ENCODE measurements at regions not wholly inside any gene's neighbourhood (a gene's known extent, or its start where the extent isn't known, plus 50 kb on each side); places are given as distances from the start of the nearest gene placed in this dataset.

- TF ChIP-seq CTCF (IDR thresholded peaks at IDR 0.05; ENCODE audit: low read depth, low read length) = no peak
- no peak for TF ChIP-seq MYC (IDR thresholded peaks at IDR 0.05; ENCODE audit: low read depth, low read length)
- TF ChIP-seq POLR2A (IDR thresholded peaks at IDR 0.05; ENCODE audit: extremely low read depth, insufficient read length) = no peak
- no peak for TF ChIP-seq MAX (IDR thresholded peaks at IDR 0.05; ENCODE audit: low read depth, low read length)
- H3K4me3 ChIP-seq (ENCODE audit: low read depth, low read length) = no peak overlapping the region
- DNase-seq (ENCODE audit: low read depth) = no peak
Measured at GRCh38 chr14:80379035-80379434, 167.7 kb upstream of the DIO2 start.

GRCh38 chr14:80378084-80378690 is 166.9 kb upstream of the DIO2 start:
- no peak overlapping the region for H3K4me3 ChIP-seq (ENCODE audit: low read depth, low read length)
- no peak for TF ChIP-seq MAX (IDR thresholded peaks at IDR 0.05; ENCODE audit: low read depth, low read length)
- no peak for TF ChIP-seq MYC (IDR thresholded peaks at IDR 0.05; ENCODE audit: low read depth, low read length)
- TF ChIP-seq POLR2A (IDR thresholded peaks at IDR 0.05; ENCODE audit: extremely low read depth, insufficient read length) = no peak
- no peak for TF ChIP-seq CTCF (IDR thresholded peaks at IDR 0.05; ENCODE audit: low read depth, low read length)
- DNase-seq (ENCODE audit: low read depth) = no peak

GRCh38 chr14:80364816-80365215 is 153.5 kb upstream of the DIO2 start:
- DNase-seq (ENCODE audit: low read depth) = no peak
- no peak overlapping the region for H3K4me3 ChIP-seq (ENCODE audit: low read depth, low read length)
- TF ChIP-seq CTCF (IDR thresholded peaks at IDR 0.05; ENCODE audit: low read depth, low read length) = no peak
- TF ChIP-seq MYC (IDR thresholded peaks at IDR 0.05; ENCODE audit: low read depth, low read length) = no peak
- no peak for TF ChIP-seq MAX (IDR thresholded peaks at IDR 0.05; ENCODE audit: low read depth, low read length)

- DNase-seq (ENCODE audit: low read depth) = peak; percentile 33
- H3K4me3 ChIP-seq (ENCODE audit: low read depth, low read length) = no peak overlapping the region
- no peak for TF ChIP-seq POLR2A (IDR thresholded peaks at IDR 0.05; ENCODE audit: extremely low read depth, insufficient read length)
- TF ChIP-seq CTCF (IDR thresholded peaks at IDR 0.05; ENCODE audit: low read depth, low read length) = no peak
- TF ChIP-seq MAX (IDR thresholded peaks at IDR 0.05; ENCODE audit: low read depth, low read length) = no peak
- no peak for TF ChIP-seq MYC (IDR thresholded peaks at IDR 0.05; ENCODE audit: low read depth, low read length)
Measured at GRCh38 chr14:80364274-80364673, 153.0 kb upstream of the DIO2 start.

- no peak overlapping the region for H3K4me3 ChIP-seq (ENCODE audit: low read depth, low read length)
- DNase-seq (ENCODE audit: low read depth) = no peak
- TF ChIP-seq CTCF (IDR thresholded peaks at IDR 0.05; ENCODE audit: low read depth, low read length) (no peak), MAX (IDR thresholded peaks at IDR 0.05; ENCODE audit: low read depth, low read length) (no peak), MYC (IDR thresholded peaks at IDR 0.05; ENCODE audit: low read depth, low read length) (no peak), POLR2A (IDR thresholded peaks at IDR 0.05; ENCODE audit: extremely low read depth, insufficient read length) (no peak)
Measured at GRCh38 chr14:80358112-80358511, 146.8 kb upstream of the DIO2 start.
